ENCODE measurements at regions not wholly inside any gene's neighbourhood (a gene's known extent, or its start where the extent isn't known, plus 50 kb on each side); places are given as distances from the start of the nearest gene placed in this dataset.

DNA sequence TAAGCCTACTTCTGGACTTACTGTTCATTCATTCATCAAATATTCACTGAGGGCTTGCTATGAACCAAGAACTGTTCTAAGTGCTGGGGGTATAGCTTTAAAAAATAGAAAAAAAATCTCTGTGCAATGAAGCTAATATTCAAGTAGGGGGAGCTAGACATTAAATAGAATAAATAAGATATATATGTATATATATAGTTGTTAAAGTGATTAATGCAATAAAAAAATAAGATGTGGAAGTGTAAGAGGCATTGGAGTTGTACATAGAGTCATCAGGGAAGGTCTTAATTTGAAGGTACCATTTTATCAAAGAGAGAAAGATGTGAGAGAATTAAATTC is 181.2 kb upstream of the AGR3 start:
- no peaks in the 10 kb centered on the region for H3K36me3 ChIP-seq (ENCODE audit: control insufficient read depth, insufficient read depth, low read length)
- no peak overlapping the region for H3K27ac ChIP-seq (ENCODE audit: low read depth, low read length)
- H3K4me3 ChIP-seq (ENCODE audit: low read depth, low read length): no peak overlapping the region
- H3K4me1 ChIP-seq (ENCODE audit: control insufficient read depth, insufficient read depth, low read length): no peaks in the 10 kb centered on the region
- no peaks in the 10 kb centered on the region for H3K9me3 ChIP-seq (ENCODE audit: control insufficient read depth, insufficient read depth, low read length)
- H3K9ac ChIP-seq (ENCODE audit: low read depth, low read length): no peak overlapping the region
- no peaks in the 10 kb centered on the region for H3K27me3 ChIP-seq (ENCODE audit: control insufficient read depth, insufficient read depth, low read length)

DNA sequence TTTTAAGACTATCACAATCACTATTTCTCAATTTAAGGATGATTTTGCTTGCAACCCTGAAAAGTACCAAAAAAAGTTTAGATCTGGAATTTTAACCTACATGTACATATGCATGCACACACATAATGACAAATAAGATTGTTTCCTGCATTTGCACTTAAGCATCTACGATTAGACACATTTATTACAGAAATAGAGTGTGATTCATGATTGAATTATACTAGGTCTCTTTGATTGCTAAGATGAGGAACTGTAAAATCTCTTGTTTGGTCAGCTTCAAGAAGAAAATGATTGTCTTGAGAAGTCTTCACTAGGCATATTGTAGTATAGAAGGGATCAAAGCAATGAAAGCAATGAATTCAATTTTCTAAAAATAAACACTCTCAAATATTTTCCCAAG is 185.9 kb upstream of the AGR3 start:
- H3K4me1 ChIP-seq (ENCODE audit: control insufficient read depth, insufficient read depth, low read length): no peaks in the 10 kb centered on the region
- no peak overlapping the region for H3K27ac ChIP-seq (ENCODE audit: low read depth, low read length)
- H3K36me3 ChIP-seq (ENCODE audit: control insufficient read depth, insufficient read depth, low read length): no peaks in the 10 kb centered on the region
- no peak overlapping the region for H3K4me3 ChIP-seq (ENCODE audit: low read depth, low read length)
- H3K9ac ChIP-seq (ENCODE audit: low read depth, low read length): no peak overlapping the region
- H3K27me3 ChIP-seq (ENCODE audit: control insufficient read depth, insufficient read depth, low read length): no peaks in the 10 kb centered on the region
- no peaks in the 10 kb centered on the region for H3K9me3 ChIP-seq (ENCODE audit: control insufficient read depth, insufficient read depth, low read length)

DNA sequence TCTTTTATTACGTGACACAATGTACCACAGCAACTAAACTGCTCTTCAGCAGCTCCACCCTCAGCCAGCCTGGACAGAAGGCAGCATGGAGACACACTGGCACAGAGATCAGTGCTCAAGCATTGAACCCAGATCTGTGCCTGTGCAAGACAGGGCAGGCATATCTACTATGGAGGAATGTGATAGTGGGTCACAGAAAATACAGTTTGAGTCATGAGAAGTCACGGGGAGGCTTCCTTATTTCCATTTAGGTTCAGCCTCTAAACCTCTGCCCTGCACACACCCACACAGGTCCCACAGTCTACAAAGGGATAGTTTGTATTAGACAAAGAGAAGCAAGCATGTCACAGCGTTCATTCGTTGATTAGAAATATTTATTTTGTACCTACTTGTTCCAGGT is 187.4 kb upstream of the AGR3 start:
- Histone ChIP-seq H3K27ac (ENCODE audit: low read depth, low read length) (no peak overlapping the region), H3K27me3 (ENCODE audit: control insufficient read depth, insufficient read depth, low read length) (no peaks in the 10 kb centered on the region), H3K4me1 (ENCODE audit: control insufficient read depth, insufficient read depth, low read length) (no peaks in the 10 kb centered on the region), H3K4me3 (ENCODE audit: low read depth, low read length) (no peak overlapping the region), H3K9me3 (ENCODE audit: control insufficient read depth, insufficient read depth, low read length) (no peaks in the 10 kb centered on the region), H3K9ac (ENCODE audit: low read depth, low read length) (no peak overlapping the region), H3K36me3 (ENCODE audit: control insufficient read depth, insufficient read depth, low read length) (no peaks in the 10 kb centered on the region)

DNA sequence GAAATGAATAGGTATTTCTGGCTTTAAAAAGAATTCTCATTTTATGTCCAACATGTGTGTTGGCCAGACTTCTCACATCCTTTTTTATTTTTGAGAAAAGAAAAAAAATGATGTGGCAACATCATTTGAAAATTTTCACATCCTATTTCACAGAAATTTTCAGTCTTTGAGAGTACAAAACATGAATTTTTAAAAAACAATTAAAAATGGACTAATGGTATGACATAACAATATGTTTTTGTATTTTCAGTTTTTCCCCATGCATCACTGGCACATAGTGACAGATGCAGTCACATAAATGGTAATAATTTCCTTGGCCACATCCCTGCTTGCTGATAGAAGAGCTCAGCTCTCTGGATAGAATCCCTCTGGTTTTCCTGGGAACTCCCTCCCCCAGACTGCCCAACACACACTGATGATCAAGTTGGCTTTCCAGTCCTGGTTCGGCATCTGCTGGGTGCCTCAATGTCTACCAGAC is 188.5 kb upstream of the AGR3 start:
- no peaks in the 10 kb centered on the region for H3K9me3 ChIP-seq (ENCODE audit: control insufficient read depth, insufficient read depth, low read length)

DNA sequence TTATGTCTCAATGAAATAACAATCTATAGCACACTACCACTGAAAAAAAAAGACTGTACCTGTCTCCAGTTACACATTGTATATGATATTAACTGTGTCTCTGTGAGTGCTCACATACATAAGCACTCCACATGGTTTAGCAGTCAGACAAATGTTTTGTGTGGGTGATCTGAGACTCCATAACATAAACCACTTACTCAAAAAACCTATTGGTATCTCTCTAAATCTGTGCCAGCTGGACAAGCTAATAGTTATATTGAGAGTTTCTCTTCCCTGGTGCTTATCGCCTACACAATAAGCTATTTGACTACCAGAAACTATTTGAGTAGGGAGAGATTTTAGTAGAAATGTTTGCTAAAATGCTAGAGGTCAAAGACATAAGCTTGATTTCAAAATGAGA is 190.1 kb upstream of the AGR3 start:
- no peak overlapping the region for H3K4me3 ChIP-seq (ENCODE audit: low read depth, low read length)
- no peak overlapping the region for H3K27ac ChIP-seq (ENCODE audit: low read depth, low read length)
- no peaks in the 10 kb centered on the region for H3K4me1 ChIP-seq (ENCODE audit: control insufficient read depth, insufficient read depth, low read length)
- H3K36me3 ChIP-seq (ENCODE audit: control insufficient read depth, insufficient read depth, low read length): no peaks in the 10 kb centered on the region
- no peak overlapping the region for H3K9ac ChIP-seq (ENCODE audit: low read depth, low read length)
- H3K9me3 ChIP-seq (ENCODE audit: control insufficient read depth, insufficient read depth, low read length): no peaks in the 10 kb centered on the region
- H3K27me3 ChIP-seq (ENCODE audit: control insufficient read depth, insufficient read depth, low read length): no peaks in the 10 kb centered on the region

More for the DNA sequence above, 188.5 kb upstream of the AGR3 start:
- Histone ChIP-seq H3K27me3 (ENCODE audit: control insufficient read depth, insufficient read depth, low read length) (no peaks in the 10 kb centered on the region), H3K9ac (ENCODE audit: low read depth, low read length) (no peak overlapping the region), H3K4me1 (ENCODE audit: control insufficient read depth, insufficient read depth, low read length) (no peaks in the 10 kb centered on the region), H3K4me3 (ENCODE audit: low read depth, low read length) (no peak overlapping the region), H3K27ac (ENCODE audit: low read depth, low read length) (no peak overlapping the region), H3K36me3 (ENCODE audit: control insufficient read depth, insufficient read depth, low read length) (no peaks in the 10 kb centered on the region)

DNA sequence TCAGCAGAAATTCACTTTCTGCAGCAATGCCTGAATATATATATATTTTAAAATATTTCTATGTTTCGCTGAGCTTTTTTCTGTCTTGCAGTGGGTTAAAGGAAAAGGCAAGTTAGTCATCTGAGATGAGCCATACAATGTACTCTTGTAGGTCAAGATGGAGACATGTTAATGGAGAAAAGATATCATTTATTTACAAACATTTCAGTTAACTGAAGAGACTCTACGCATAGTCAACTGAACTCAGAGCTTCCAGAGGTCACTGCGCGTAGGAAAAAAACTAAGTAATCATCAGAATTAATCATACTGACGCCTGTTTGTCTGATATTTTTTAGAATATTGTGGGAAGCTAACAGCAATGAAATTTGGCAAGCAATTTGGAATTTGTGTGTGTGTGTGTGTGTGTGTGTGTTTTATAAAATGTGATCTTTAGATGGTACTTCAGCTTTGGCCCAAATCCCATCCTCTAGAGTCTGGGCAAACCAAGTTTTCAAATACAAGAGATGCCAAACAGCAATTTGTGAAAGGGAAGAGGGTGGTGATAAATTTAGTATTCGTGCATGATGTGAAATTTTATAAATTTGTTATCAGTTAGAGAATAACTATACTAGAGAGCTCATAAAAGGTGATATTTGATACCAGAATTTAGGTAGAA is 193.9 kb upstream of the AGR3 start:
- Histone ChIP-seq H3K4me3 (ENCODE audit: low read depth, low read length) (no peak overlapping the region), H3K9ac (ENCODE audit: low read depth, low read length) (no peak overlapping the region), H3K9me3 (ENCODE audit: control insufficient read depth, insufficient read depth, low read length) (no peaks in the 10 kb centered on the region), H3K4me1 (ENCODE audit: control insufficient read depth, insufficient read depth, low read length) (no peaks in the 10 kb centered on the region), H3K27me3 (ENCODE audit: control insufficient read depth, insufficient read depth, low read length) (no peaks in the 10 kb centered on the region), H3K27ac (ENCODE audit: low read depth, low read length) (no peak overlapping the region), H3K36me3 (ENCODE audit: control insufficient read depth, insufficient read depth, low read length) (no peaks in the 10 kb centered on the region)

DNA sequence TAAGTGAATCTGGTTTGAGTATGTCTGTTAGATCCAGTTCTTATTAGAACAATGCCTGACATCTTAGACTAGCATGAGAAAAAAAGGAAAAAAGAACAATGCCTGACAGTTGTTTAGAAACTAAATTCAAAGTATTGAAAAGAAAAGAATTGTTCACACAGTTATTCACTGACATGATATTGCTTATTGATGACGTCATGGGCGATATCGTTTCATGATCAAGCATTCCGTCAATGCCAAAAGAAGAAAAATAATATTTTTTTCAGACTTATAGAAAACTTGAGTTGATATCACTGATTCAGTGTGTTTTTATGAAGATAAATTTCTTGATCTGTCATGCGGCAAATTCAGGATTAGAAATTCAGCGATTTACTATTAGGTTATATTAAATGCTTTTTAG is 196.5 kb upstream of the AGR3 start:
- H3K36me3 ChIP-seq (ENCODE audit: control insufficient read depth, insufficient read depth, low read length): no peaks in the 10 kb centered on the region
- H3K9me3 ChIP-seq (ENCODE audit: control insufficient read depth, insufficient read depth, low read length): no peaks in the 10 kb centered on the region
- H3K4me1 ChIP-seq (ENCODE audit: control insufficient read depth, insufficient read depth, low read length): no peaks in the 10 kb centered on the region
- H3K27me3 ChIP-seq (ENCODE audit: control insufficient read depth, insufficient read depth, low read length): no peaks in the 10 kb centered on the region
- no peak overlapping the region for H3K27ac ChIP-seq (ENCODE audit: low read depth, low read length)
- H3K4me3 ChIP-seq (ENCODE audit: low read depth, low read length): no peak overlapping the region
- H3K9ac ChIP-seq (ENCODE audit: low read depth, low read length): no peak overlapping the region

DNA sequence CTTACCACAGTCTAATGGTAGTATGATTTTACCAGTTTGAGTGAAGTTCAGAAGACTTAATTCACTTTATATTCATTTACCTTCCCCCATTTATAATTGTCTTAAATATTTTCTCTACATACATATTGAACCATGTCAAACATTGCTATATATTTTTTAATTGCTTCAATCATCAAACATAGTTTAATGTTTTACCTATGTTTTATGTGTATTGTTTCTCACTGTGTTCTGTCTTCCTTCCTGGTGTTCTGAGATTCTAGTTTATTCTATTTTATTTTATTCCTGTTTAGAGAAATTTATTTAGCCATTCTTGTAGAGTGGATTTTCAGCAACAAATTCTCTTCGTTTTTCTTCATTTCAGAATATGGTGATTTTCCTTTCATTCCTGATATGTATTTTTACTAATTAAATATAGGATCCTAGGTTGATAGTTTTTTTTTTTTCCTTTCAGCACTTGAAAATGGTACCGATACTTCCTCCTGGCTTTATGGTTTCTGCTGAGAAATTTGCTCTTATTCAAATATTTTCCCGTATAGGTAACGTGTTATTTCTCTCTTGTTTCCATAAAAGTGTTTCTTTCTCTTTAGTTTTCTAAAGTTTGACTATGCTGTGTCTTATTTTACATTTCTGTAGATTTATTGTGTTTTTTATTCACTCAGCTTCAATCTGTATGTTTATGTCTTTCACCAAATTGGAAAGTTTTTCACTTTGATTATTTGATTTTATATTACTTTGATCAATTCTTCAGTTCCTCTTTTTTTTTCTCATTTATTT is 201.8 kb upstream of the AGR3 start:
- H3K9ac ChIP-seq (ENCODE audit: low read depth, low read length): no peak overlapping the region
- no peaks in the 10 kb centered on the region for H3K4me1 ChIP-seq (ENCODE audit: control insufficient read depth, insufficient read depth, low read length)
- H3K27me3 ChIP-seq (ENCODE audit: control insufficient read depth, insufficient read depth, low read length): no peaks in the 10 kb centered on the region
- H3K36me3 ChIP-seq (ENCODE audit: control insufficient read depth, insufficient read depth, low read length): no peaks in the 10 kb centered on the region
- H3K4me3 ChIP-seq (ENCODE audit: low read depth, low read length): no peak overlapping the region
- no peak overlapping the region for H3K27ac ChIP-seq (ENCODE audit: low read depth, low read length)
- no peaks in the 10 kb centered on the region for H3K9me3 ChIP-seq (ENCODE audit: control insufficient read depth, insufficient read depth, low read length)

DNA sequence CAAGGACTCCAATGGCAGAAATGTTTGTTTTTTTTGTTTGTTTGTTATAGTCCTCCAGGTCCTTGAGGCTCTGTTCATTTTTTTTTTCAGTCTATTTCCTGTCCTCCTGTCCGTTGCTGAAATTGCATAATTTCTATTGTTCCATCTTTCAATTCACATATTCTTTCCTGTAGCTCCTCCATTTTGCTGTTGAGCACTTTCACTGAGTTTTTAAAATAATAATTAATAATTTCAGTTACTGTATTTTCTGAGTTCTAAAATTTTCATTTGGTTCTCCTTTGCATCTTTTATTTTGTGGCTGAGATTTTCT is 202.3 kb upstream of the AGR3 start:
- H3K27me3 ChIP-seq (ENCODE audit: control insufficient read depth, insufficient read depth, low read length): no peaks in the 10 kb centered on the region
- no peak overlapping the region for H3K9ac ChIP-seq (ENCODE audit: low read depth, low read length)
- H3K9me3 ChIP-seq (ENCODE audit: control insufficient read depth, insufficient read depth, low read length): no peaks in the 10 kb centered on the region
- H3K4me3 ChIP-seq (ENCODE audit: low read depth, low read length): no peak overlapping the region
- no peak overlapping the region for H3K27ac ChIP-seq (ENCODE audit: low read depth, low read length)
- no peaks in the 10 kb centered on the region for H3K4me1 ChIP-seq (ENCODE audit: control insufficient read depth, insufficient read depth, low read length)
- no peaks in the 10 kb centered on the region for H3K36me3 ChIP-seq (ENCODE audit: control insufficient read depth, insufficient read depth, low read length)

DNA sequence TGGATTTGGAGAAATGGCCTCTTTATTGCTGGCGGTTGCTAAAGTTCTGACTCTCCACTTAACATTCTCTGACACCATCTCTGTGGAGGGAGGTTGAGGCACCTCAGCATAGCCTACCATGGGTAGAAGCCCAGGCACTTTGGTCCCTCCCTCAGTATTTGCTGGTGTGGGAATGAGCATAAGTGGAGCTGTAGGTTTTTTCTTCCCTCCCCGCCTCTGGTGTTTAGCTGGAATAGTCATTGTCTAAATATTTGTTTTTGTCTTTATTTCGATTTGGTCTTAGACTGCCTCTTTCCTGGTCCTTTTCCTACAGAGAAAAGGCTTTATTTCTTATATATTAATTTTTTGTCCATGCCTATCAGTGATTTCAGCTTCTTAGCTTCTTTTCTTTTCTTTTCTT is 203.4 kb upstream of the AGR3 start:
- H3K9ac ChIP-seq (ENCODE audit: low read depth, low read length): no peak overlapping the region
- H3K27me3 ChIP-seq (ENCODE audit: control insufficient read depth, insufficient read depth, low read length): no peaks in the 10 kb centered on the region
- H3K4me3 ChIP-seq (ENCODE audit: low read depth, low read length): no peak overlapping the region
- no peaks in the 10 kb centered on the region for H3K36me3 ChIP-seq (ENCODE audit: control insufficient read depth, insufficient read depth, low read length)
- H3K4me1 ChIP-seq (ENCODE audit: control insufficient read depth, insufficient read depth, low read length): no peaks in the 10 kb centered on the region
- H3K27ac ChIP-seq (ENCODE audit: low read depth, low read length): no peak overlapping the region
- H3K9me3 ChIP-seq (ENCODE audit: control insufficient read depth, insufficient read depth, low read length): no peaks in the 10 kb centered on the region

DNA sequence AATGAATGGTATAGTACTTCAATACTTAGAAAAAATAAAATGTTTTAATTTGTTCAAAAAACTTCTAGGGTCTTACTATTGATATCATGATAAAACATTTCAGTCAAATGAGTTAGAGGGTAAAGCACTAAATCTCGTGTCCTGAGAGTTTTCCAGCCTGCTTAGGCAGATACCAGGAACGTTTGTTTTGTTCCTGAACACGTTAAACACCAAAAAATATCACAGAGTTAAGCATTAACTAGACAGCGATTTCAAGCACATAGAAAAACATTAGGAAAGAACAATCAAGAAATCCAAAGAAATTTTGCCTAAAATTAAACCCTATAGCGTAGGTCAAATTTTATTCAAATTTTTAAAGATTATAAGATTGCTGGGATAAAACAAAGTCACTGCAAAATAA is 204.6 kb upstream of the AGR3 start:
- Histone ChIP-seq H3K27ac (ENCODE audit: low read depth, low read length) (no peak overlapping the region), H3K4me3 (ENCODE audit: low read depth, low read length) (no peak overlapping the region), H3K4me1 (ENCODE audit: control insufficient read depth, insufficient read depth, low read length) (no peaks in the 10 kb centered on the region), H3K27me3 (ENCODE audit: control insufficient read depth, insufficient read depth, low read length) (no peaks in the 10 kb centered on the region), H3K9me3 (ENCODE audit: control insufficient read depth, insufficient read depth, low read length) (no peaks in the 10 kb centered on the region), H3K9ac (ENCODE audit: low read depth, low read length) (no peak overlapping the region), H3K36me3 (ENCODE audit: control insufficient read depth, insufficient read depth, low read length) (no peaks in the 10 kb centered on the region)

Data from HUES48 (cell line).